Natural killer cell (primary cell): ENCODE measurements at regions not wholly inside any gene's neighbourhood (a gene's known extent, or its start where the extent isn't known, plus 50 kb on each side); places are given as distances from the start of the nearest gene placed in this dataset.

Experiments
- ATAC-seq, 3 donors: fragments of 150-1000 bp in 2 of 3; fragments of 200-7000 bp in 1 of 3; cut with Tn5 transposase; 1 replicate in 1 of 3; 2 replicates in 2 of 3; pipeline ENCODE4 v1.10.0; 2021; ENCODE audit warnings: mild to moderate bottlenecking in 2 of 3, moderate library complexity in 2 of 3
- DNase-seq, 2 donors: peaks; one replicate each; pipeline versions ENCODE4 v3.0.0 to v3.0.0-alpha.2; 2013 to 2021; ENCODE audit warnings: mixed read lengths in 1 of 2
- H3K27ac ChIP-seq: one replicate; pipeline ENCODE4 v1.5.1; 2013; ENCODE audit warnings: mild to moderate bottlenecking, low read length
- H3K27me3 ChIP-seq: one replicate; pipeline ENCODE4 v1.6.1; 2013; ENCODE audit warnings: low read length; ENCODE audit not compliant: control insufficient read depth, insufficient read depth
- H3K36me3 ChIP-seq: one replicate; pipeline ENCODE4 v1.6.1; 2013; ENCODE audit warnings: low read length; ENCODE audit not compliant: control insufficient read depth, insufficient read depth
- H3K4me1 ChIP-seq: one replicate; pipeline ENCODE4 v1.6.1; 2013; ENCODE audit warnings: low read length; ENCODE audit not compliant: control insufficient read depth, insufficient read depth
- H3K4me3 ChIP-seq: one replicate; pipeline ENCODE4 v1.5.1; 2013; ENCODE audit warnings: low read length
- H3K9me3 ChIP-seq: one replicate; pipeline ENCODE4 v1.6.1; 2013; ENCODE audit warnings: low read length; ENCODE audit not compliant: control insufficient read depth, insufficient read depth
- H3K27ac Mint-ChIP-seq, 2 donors: one replicate each; pipeline ENCODE4 v1.8.0; 2022; ENCODE audit warnings: mild to moderate bottlenecking in 2 of 2, mixed read lengths in 2 of 2, moderate library complexity in 1 of 2
- H3K27me3 Mint-ChIP-seq, 2 donors: one replicate each; pipeline ENCODE4 v1.8.0; 2022; ENCODE audit warnings: low read depth in 2 of 2, mixed read lengths in 2 of 2
- H3K36me3 Mint-ChIP-seq: one replicate; pipeline ENCODE4 v1.8.0; 2022; ENCODE audit warnings: mixed read lengths
- H3K4me1 Mint-ChIP-seq, 2 donors: one replicate each; pipeline ENCODE4 v1.8.0; 2022; ENCODE audit warnings: mixed read lengths in 2 of 2
- H3K4me3 Mint-ChIP-seq: one replicate; pipeline ENCODE4 v1.8.0; 2022; ENCODE audit warnings: mild to moderate bottlenecking, moderate library complexity, mixed read lengths
- H3K9me3 Mint-ChIP-seq, 2 donors: one replicate each; pipeline ENCODE4 v1.8.0; 2022; ENCODE audit warnings: mixed read lengths in 2 of 2
- CTCF ChIP-seq: fragments of 200-600 bp; IDR thresholded peaks from one replicate; pipeline ENCODE4 v1.8.0; 2022; ENCODE audit warnings: antibody characterized with exemption
- WGBS: methylation state at CpG from one replicate; pipeline ENCODE4 v1.1.7; 2013; ENCODE audit warnings: missing lambda C conversion rate; ENCODE audit not compliant: insufficient coverage; 5-methylcytosine and 5-hydroxymethylcytosine counted together
- intact Hi-C: fragments of 100-400 bp; cut with micrococcal nuclease; formaldehyde crosslinking; loops from one replicate; pipeline ENCODE4 v1.14.2; 2022

- H3K9me3 Mint-ChIP-seq = peaks cover 17 to 18% of the 10 kb centered on the region in 2 donors
- no peak for DNase-seq
- Histone ChIP-seq H3K4me3 (no peak overlapping the region), H3K27ac (no peak overlapping the region), H3K4me1 (no peaks in the 10 kb centered on the region), H3K9me3 (peaks cover 9% of the 10 kb centered on the region), H3K36me3 (no peaks in the 10 kb centered on the region), H3K27me3 (no peaks in the 10 kb centered on the region)
- TF ChIP-seq CTCF = no peak
- H3K4me3 Mint-ChIP-seq = no peak overlapping the region
- WGBS = 79% methylated on average over 2 of the region's 8 CpGs
- H3K27ac Mint-ChIP-seq = no peak overlapping the region
- intact Hi-C loops = no loop called here
- no peak for ATAC-seq
- H3K4me1 Mint-ChIP-seq = no peaks in the 10 kb centered on the region
- peaks cover 22% of the 10 kb centered on the region for H3K36me3 Mint-ChIP-seq
- H3K27me3 Mint-ChIP-seq = no peaks in the 10 kb centered on the region
These were observed 547.1 kb upstream of the SOX11 start for GRCh38 chr2:5145053-5145452.

GRCh38 chr2:5145801-5146200 lies 546.4 kb upstream of the SOX11 start:
- Mint-ChIP-seq H3K4me3 (no peak overlapping the region), H3K4me1 (no peaks in the 10 kb centered on the region), H3K9me3 (peaks cover 17 to 18% of the 10 kb centered on the region in 2 donors), H3K36me3 (peaks cover 22% of the 10 kb centered on the region), H3K27ac (no peak overlapping the region), H3K27me3 (no peaks in the 10 kb centered on the region)
- DNase-seq = no peak
- intact Hi-C loops = no loop called here
- ATAC-seq = no peak
- Histone ChIP-seq H3K36me3 (no peaks in the 10 kb centered on the region), H3K4me3 (no peak overlapping the region), H3K9me3 (peaks cover 9% of the 10 kb centered on the region), H3K27ac (no peak overlapping the region), H3K27me3 (no peaks in the 10 kb centered on the region), H3K4me1 (no peaks in the 10 kb centered on the region)
- 84% methylated on average over 3 of the region's 4 CpGs for WGBS
- no peak for TF ChIP-seq CTCF

GRCh38 chr2:5148392-5149085 lies 543.6 kb upstream of the SOX11 start:
- DNase-seq = no peak
- peaks cover 24% of the 10 kb centered on the region in 2 donors for H3K9me3 Mint-ChIP-seq
- H3K27me3 ChIP-seq = no peaks in the 10 kb centered on the region
- no peaks in the 10 kb centered on the region for H3K4me1 Mint-ChIP-seq
- no peaks in the 10 kb centered on the region for H3K27me3 Mint-ChIP-seq
- no peaks in the 10 kb centered on the region for H3K4me1 ChIP-seq
- ATAC-seq = no peak
- H3K36me3 ChIP-seq = no peaks in the 10 kb centered on the region
- intact Hi-C loops = no loop called here
- TF ChIP-seq CTCF = no peak
- H3K4me3 Mint-ChIP-seq = no peak overlapping the region
- no peak overlapping the region for H3K27ac Mint-ChIP-seq
- H3K4me3 ChIP-seq = no peak overlapping the region
- 94% methylated on average over 3 of the region's 5 CpGs for WGBS
- H3K9me3 ChIP-seq = peaks cover 9% of the 10 kb centered on the region
- H3K36me3 Mint-ChIP-seq = peaks cover 24% of the 10 kb centered on the region
- no peak overlapping the region for H3K27ac ChIP-seq

- ATAC-seq (no peak), DNase-seq (no peak)
- Histone ChIP-seq H3K4me3 (no peak overlapping the region), H3K27me3 (no peaks in the 10 kb centered on the region), H3K4me1 (no peaks in the 10 kb centered on the region), H3K27ac (no peak overlapping the region), H3K9me3 (peaks cover 8% of the 10 kb centered on the region), H3K36me3 (no peaks in the 10 kb centered on the region)
- no peak for TF ChIP-seq CTCF
- no peaks in the 10 kb centered on the region for H3K27me3 Mint-ChIP-seq
- no peak overlapping the region for H3K27ac Mint-ChIP-seq
- H3K9me3 Mint-ChIP-seq = peaks cover 23 to 27% of the 10 kb centered on the region in 2 donors
- no peaks in the 10 kb centered on the region for H3K4me1 Mint-ChIP-seq
- H3K36me3 Mint-ChIP-seq = peaks cover 15% of the 10 kb centered on the region
- 89% methylated on average over 4 of the region's 5 CpGs for WGBS
- intact Hi-C loops = no loop called here
- H3K4me3 Mint-ChIP-seq = no peak overlapping the region
These were observed 541.3 kb upstream of the SOX11 start for GRCh38 chr2:5150871-5151270.
